Duodenal mucosa (tissue), 2 donors: ENCODE measurements at regions not wholly inside any gene's neighbourhood (a gene's known extent, or its start where the extent isn't known, plus 50 kb on each side); places are given as distances from the start of the nearest gene placed in this dataset.

Source experiments
- H3K27ac ChIP-seq: one replicate; pipeline ENCODE4 v1.7.0; 2013; ENCODE audit warnings: low read depth, low read length
- H3K27me3 ChIP-seq, 2 donors: one replicate each; pipeline ENCODE4 v1.7.0; 2013; ENCODE audit warnings: low read length in 2 of 2, control low read depth in 1 of 2; ENCODE audit not compliant: insufficient read depth in 2 of 2, control insufficient read depth in 1 of 2
- H3K36me3 ChIP-seq, 2 donors: one replicate each; pipeline ENCODE4 v1.7.0; 2013; ENCODE audit warnings: low read length in 2 of 2, control low read depth in 1 of 2; ENCODE audit not compliant: insufficient read depth in 2 of 2, control insufficient read depth in 1 of 2
- H3K4me1 ChIP-seq, 2 donors: one replicate each; pipeline ENCODE4 v1.7.0; 2013; ENCODE audit warnings: low read length in 2 of 2, control low read depth in 1 of 2; ENCODE audit not compliant: insufficient read depth in 2 of 2, control insufficient read depth in 1 of 2
- H3K4me3 ChIP-seq, 2 donors: one replicate each; pipeline ENCODE4 v1.7.0; 2013; ENCODE audit warnings: low read length in 2 of 2, low read depth in 1 of 2
- H3K9ac ChIP-seq, 2 donors: one replicate each; pipeline ENCODE4 v1.7.0; 2013; ENCODE audit warnings: low read length in 2 of 2, low read depth in 1 of 2
- H3K9me3 ChIP-seq, 2 donors: one replicate each; pipeline ENCODE4 v1.7.0; 2013; ENCODE audit warnings: low read length in 2 of 2, control low read depth in 1 of 2; ENCODE audit not compliant: control insufficient read depth in 1 of 2

DNA sequence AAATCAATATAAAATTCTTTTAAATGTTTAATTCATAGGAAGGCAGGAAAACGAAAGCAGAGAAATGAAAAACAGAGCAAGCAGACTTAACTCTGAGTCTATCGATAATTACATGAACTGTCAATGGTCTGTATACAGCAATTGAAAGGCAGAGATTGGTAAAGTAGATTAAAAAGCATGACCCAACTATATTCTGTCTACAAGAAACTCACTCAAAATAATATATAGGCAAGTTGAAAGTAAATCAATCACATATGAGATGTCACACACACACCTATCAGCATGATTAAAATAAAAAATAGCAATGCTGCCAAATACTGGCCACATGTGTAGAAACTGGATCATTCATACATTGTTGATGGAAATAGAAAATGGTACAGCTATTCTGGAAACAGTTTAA is 136.4 kb upstream of the CYP1B1 start:
- Histone ChIP-seq H3K27ac (no peak overlapping the region), H3K9ac (no peak overlapping the region), H3K36me3 (no peaks in the 10 kb centered on the region), H3K4me3 (no peak overlapping the region), H3K9me3 (no peaks in the 10 kb centered on the region), H3K27me3 (no peaks in the 10 kb centered on the region), H3K4me1 (no peaks in the 10 kb centered on the region)

DNA sequence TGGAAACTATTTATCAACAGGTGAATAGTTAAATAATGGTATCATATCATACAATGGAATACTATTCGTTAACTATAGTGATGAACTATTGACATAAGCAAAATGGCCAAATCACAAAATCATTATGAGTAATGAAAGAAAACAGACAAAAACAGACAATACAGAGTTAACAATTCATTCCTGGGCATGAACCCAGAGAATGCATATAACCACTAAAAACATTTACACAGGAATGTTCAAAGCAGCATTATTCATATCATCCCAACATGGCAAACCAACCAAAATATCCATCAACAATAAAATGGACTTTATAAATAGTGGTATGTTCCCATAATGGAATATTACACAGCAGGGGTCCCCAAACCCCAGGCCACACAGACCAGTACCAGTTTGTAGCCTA is 131.2 kb upstream of the CYP1B1 start:
- Histone ChIP-seq H3K4me1 (no peaks in the 10 kb centered on the region), H3K36me3 (no peaks in the 10 kb centered on the region), H3K27me3 (no peaks in the 10 kb centered on the region), H3K9ac (no peak overlapping the region), H3K9me3 (no peaks in the 10 kb centered on the region), H3K27ac (no peak overlapping the region), H3K4me3 (no peak overlapping the region)

DNA sequence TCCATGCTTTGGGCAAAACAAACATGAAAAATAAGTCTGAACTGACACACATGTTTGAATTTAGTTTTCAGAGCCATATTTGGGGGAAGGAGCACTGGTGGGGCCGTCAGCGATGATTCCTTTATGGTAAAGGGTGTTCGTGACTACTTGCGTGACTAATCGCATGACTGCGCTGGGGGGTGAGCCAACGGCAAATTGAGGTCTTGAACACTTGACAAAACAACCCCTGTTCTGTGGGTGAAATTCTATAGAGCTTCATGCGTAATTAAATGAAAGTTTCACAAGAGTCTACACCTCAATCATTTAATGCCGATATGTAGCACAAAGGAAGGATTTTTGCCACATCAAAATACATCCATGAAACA is 127.5 kb upstream of the CYP1B1 start:
- Histone ChIP-seq H3K27me3 (no peaks in the 10 kb centered on the region), H3K4me3 (no peak overlapping the region), H3K9ac (no peak overlapping the region), H3K9me3 (no peaks in the 10 kb centered on the region), H3K27ac (no peak overlapping the region), H3K36me3 (no peaks in the 10 kb centered on the region), H3K4me1 (no peaks in the 10 kb centered on the region)

DNA sequence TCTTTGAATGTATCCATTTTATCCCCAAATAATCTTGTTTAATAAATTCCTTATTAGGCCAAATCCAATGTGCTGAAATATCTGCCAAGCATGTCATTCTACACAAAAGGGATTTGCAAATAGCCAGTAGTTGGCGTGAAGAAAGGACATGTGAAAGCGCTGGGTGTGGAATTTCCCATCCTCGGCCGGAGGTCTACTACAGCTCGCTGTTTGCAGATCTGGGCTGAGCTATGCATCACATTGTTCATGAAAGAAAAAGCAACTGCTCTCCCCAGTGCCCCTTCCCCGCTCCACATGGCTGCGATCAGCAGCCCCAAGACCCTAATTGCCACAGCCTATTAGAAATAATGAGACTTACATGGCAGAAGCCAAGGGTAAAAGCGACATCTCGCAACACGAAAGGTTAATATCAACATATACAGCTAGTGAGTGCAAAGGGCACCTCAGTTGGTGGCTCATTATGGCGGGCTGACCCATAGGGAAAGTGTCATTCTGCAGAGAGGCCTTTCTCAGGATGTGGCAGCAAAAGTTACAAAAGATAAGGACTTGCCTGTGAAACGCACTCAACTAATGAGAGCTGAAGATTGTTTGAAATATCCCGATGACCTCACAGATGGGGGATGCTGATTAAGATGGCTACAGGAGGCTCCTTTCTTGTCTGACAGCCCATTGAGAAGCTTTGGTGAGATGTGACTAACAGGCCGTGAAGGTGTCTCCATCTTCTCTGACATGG is 126.9 kb upstream of the CYP1B1 start:
- no peaks in the 10 kb centered on the region for H3K4me1 ChIP-seq
- H3K9ac ChIP-seq, result no peak overlapping the region
- H3K9me3 ChIP-seq, result no peaks in the 10 kb centered on the region
- H3K27ac ChIP-seq, result no peak overlapping the region
- H3K4me3 ChIP-seq, result no peak overlapping the region
- no peaks in the 10 kb centered on the region for H3K36me3 ChIP-seq
- H3K27me3 ChIP-seq, result no peaks in the 10 kb centered on the region

DNA sequence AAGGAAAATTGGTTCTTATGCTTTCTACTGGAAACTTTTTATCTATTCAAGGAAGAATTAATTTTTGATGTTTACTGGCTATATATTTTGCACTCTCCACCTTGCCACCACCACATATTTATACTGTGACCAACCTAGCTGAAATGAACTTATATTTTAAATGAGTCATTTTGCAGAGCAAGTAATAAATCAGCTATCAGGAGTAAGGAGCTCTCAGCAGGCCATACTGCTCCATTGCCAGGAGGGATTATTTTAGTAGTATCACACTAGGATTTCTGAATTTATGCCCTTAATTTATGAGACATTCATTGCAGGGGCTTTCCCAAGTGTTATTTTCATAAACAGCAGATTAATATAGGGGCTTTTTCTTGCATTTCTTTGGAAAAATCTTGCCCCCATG is 125.8 kb upstream of the CYP1B1 start:
- H3K4me1 ChIP-seq, result no peaks in the 10 kb centered on the region

DNA sequence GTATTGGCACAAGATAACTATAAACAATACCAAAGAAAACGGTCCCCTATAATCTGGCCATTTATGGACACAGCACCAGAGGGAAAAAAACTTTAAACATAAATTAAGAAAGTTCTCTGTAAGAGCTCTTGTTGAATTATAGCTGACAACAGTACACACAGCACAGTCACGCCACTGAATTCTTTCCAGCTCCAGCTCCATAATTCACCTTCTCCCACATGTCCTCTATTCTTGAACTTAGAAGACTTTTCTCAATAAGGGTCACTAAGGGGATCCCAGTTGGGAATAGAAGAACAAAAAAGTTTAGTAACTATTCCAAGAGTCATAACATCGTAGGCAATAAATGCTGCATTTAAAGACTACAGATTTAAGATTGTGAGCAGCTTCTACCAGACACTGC is 124.6 kb upstream of the CYP1B1 start:
- Histone ChIP-seq H3K4me1 (no peaks in the 10 kb centered on the region), H3K27ac (no peak overlapping the region), H3K4me3 (no peak overlapping the region), H3K9ac (no peak overlapping the region), H3K9me3 (no peaks in the 10 kb centered on the region), H3K27me3 (no peaks in the 10 kb centered on the region), H3K36me3 (no peaks in the 10 kb centered on the region)

More for the DNA sequence above, 125.8 kb upstream of the CYP1B1 start:
- H3K27ac ChIP-seq, result no peak overlapping the region
- no peaks in the 10 kb centered on the region for H3K27me3 ChIP-seq
- no peak overlapping the region for H3K9ac ChIP-seq
- H3K36me3 ChIP-seq, result no peaks in the 10 kb centered on the region
- H3K9me3 ChIP-seq, result no peaks in the 10 kb centered on the region
- no peak overlapping the region for H3K4me3 ChIP-seq

DNA sequence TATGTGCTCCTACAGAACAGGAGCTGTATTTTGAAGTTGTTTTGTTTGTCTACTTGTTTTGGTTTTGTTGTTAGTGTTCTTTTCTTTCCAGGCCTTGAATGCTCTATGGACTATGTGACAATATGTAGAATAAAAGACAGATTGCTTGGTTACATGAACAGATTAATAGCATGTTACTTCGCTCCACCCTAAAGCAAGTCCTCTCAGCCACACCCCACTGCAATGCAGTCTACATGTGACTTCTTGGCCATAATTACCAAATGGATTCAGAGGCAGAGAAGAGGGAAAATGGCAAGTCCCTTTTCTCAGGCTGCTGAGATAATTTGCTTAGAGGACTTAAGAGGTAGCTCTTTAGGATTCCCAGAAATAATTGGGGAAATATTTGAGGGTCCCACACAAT is 123.2 kb upstream of the CYP1B1 start:
- no peaks in the 10 kb centered on the region for H3K27me3 ChIP-seq

DNA sequence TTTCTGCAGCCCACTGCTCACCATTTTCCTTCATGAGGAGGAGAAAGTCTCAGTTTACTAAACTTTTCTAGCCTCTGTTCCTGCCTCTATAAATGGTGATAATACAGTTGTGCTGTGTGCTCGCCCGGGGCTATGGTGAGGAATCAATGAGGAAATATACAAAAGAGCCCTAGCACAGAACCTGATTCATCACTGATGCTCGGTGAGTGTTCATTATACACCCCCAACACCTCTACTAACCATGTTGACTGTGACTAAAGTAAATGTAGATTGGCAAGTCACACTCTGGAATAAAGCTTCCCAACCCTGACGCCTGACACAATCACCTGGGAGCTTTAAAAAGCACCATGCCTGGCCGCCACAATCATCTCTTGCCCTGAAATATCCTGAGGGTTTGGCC is 118.8 kb upstream of the CYP1B1 start:
- Histone ChIP-seq H3K36me3 (no peaks in the 10 kb centered on the region), H3K4me1 (no peaks in the 10 kb centered on the region), H3K4me3 (no peak overlapping the region), H3K9ac (no peak overlapping the region), H3K27ac (no peak overlapping the region), H3K9me3 (no peaks in the 10 kb centered on the region), H3K27me3 (no peaks in the 10 kb centered on the region)

More for the DNA sequence above, 123.2 kb upstream of the CYP1B1 start:
- no peaks in the 10 kb centered on the region for H3K9me3 ChIP-seq
- H3K4me1 ChIP-seq, result no peaks in the 10 kb centered on the region
- no peak overlapping the region for H3K27ac ChIP-seq
- no peak overlapping the region for H3K4me3 ChIP-seq
- no peaks in the 10 kb centered on the region for H3K36me3 ChIP-seq
- H3K9ac ChIP-seq, result no peak overlapping the region

DNA sequence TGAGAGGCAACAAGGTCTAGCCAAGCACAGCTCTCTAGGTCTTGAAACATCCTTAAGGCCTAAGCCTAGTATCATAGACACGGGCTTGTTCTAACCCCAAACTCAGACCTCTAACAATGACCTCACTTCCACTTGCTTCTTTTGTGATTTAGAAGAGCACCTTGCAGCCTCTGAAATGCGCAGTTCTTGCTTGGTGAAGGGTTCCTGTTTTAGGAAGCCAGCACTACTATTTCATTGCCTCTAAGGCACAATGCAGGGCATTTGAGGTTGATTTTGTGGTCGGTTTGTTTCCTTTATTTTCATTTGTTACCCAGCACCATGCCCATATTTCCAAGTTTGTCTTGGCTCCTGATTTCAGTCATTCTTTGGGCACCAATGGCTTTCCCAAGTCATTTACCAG is 117.0 kb upstream of the CYP1B1 start:
- no peaks in the 10 kb centered on the region for H3K9me3 ChIP-seq
- H3K4me1 ChIP-seq, result no peaks in the 10 kb centered on the region
- H3K27ac ChIP-seq, result no peak overlapping the region
- no peak overlapping the region for H3K9ac ChIP-seq
- H3K36me3 ChIP-seq, result no peaks in the 10 kb centered on the region
- H3K27me3 ChIP-seq, result no peaks in the 10 kb centered on the region
- no peak overlapping the region for H3K4me3 ChIP-seq

DNA sequence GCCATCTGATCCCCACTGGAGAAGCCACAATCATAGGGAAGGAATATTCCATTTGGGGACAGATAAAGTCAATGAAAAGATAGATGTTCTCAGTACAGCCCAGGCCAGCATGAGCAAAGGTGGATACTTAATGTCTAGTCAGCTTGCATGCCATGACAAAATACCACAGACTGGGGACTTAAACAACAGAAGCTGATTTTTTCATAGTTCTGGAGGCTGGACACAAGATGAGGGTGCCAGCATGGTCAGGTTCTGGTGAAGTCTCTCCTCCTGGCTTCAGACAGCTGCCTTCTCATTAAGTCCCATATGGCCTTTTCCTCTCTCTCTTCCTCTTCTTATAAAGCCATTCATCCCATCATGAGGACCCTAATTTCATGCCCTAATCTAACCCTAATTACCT is 116.1 kb upstream of the CYP1B1 start:
- no peak overlapping the region for H3K27ac ChIP-seq
- no peak overlapping the region for H3K9ac ChIP-seq
- H3K27me3 ChIP-seq, result no peaks in the 10 kb centered on the region
- H3K9me3 ChIP-seq, result no peaks in the 10 kb centered on the region
- H3K4me3 ChIP-seq, result no peak overlapping the region
- no peaks in the 10 kb centered on the region for H3K4me1 ChIP-seq
- H3K36me3 ChIP-seq, result no peaks in the 10 kb centered on the region

DNA sequence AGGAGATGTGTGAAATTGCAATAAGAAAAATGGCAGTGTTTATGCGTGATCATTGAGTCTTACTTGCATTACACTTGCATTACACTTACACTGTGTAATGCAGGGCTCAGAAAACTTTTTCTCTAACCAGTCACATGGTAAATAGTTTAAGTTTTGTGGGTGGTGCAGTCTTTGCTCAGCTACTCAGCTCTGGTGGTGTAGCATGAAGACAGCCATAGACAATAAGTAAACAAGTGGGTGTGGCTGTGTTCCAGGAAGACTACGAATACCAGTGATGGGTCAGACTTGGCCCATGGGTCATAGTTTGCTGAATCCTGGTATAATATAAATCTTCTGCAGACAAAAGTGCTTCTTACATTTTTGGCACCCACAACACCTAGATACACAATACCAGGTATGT is 115.6 kb upstream of the CYP1B1 start:
- Histone ChIP-seq H3K27me3 (no peaks in the 10 kb centered on the region), H3K4me1 (no peaks in the 10 kb centered on the region), H3K27ac (no peak overlapping the region), H3K9me3 (no peaks in the 10 kb centered on the region), H3K4me3 (no peak overlapping the region), H3K9ac (no peak overlapping the region), H3K36me3 (no peaks in the 10 kb centered on the region)
